Fibroblast of upper back skin (primary cell): ENCODE measurements at regions not wholly inside any gene's neighbourhood (a gene's known extent, or its start where the extent isn't known, plus 50 kb on each side); places are given as distances from the start of the nearest gene placed in this dataset.

Source experiments
- DNase-seq: peaks from one replicate; pipeline ENCODE4 v3.0.0-alpha.2; 2013

GRCh38 chr6:88302769-88303225, 136.7 kb upstream of the CNR1 start:
- DNase-seq = no peak

GRCh38 chr6:88301888-88302768, 136.0 kb upstream of the CNR1 start:
- no peak for DNase-seq

- DNase-seq = no peak
Observed at GRCh38 chr6:88301256-88301655, 135.1 kb upstream of the CNR1 start.

DNA sequence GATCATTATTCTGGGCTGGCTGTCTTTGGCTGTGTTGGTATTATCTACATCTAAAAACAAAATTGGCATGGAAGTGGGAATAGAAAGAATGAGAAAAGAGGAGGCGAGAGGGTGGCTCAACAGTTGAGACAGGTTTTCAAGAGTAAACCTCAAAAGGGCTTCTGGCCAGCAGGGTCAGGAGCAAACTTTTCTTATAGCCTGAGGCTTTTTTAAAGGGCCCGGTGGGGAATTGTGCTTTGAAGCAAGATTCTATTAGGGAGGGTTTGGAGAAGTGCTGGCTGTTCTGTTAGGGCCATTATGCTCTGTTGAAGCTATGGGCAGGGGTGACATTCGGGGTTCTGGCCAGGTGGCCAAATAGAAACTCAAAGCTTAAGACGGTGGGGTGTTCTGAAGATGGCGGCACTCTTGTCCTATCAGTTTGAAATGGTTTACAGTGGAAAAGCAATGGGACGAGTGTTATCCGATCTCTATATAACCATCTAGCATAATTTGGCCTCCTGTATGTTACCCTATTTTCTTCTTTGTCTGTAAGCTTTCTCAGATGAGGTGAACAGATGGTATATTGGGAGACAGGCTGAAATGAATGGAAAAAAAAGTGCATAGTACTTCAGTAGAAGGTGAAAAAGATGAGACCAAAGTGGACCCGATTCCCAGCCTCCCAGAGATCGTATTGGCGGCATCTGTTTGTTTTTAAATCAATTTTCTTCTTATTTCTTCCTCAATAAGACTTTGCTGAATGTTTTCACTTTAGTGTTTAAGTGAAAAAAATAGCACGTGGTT, 132.1 kb upstream of the CNR1 start:
- no peak for DNase-seq

DNA sequence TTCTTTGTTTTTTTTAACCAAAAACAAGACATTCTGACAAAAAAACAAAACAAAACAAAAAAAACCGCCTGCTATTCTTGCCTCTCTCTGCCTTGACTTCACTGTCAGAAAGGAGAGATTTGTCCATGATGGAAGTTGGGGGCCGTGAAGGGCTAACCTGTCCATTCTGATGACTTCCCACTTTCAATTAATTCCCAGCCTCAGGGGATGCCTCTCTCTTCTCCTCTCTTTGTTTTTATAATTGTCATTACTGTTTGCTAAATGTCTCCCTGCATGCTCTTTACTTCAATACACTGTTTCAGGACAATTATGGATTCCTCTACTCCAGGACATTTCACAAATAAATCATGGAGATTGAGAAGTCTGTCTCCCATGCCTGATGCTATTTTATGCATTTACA, 130.5 kb upstream of the CNR1 start:
- no peak for DNase-seq

DNA sequence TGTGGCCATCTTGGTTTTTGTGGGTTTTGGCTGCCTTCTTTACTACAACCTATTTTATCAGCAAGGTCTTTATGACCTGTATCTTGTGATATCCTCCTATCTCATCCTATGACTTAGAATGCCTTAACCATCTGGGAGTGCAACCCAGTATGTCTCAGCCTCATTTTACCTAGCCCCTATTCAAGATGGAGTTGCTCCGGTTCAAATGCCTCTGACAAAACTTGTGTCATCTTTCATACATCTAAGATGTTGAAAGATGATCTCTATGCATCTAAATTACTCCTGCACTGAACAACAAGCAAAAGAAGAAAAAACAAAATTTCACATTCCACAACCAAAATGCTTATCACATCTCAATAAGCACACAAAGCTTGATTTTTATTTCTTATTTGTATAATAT, 129.5 kb upstream of the CNR1 start:
- no peak for DNase-seq

DNA sequence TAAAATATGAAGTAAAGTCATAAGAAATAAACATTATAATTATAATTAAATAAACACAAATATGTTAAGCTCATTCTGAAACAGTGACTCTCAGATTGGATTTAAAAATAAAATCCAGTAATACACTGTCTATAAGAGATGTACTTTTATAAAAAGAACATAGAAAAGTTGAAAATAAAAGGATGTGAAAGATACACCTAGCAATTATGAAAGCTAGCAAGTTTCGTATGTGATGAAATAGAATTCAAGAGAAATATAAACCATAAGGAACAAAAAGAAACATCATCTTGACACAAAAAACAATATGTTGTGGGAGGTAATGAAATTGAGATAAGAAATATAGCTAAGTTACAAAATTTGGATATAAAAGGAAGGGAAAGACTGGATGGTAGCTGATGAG, 128.6 kb upstream of the CNR1 start:
- no peak for DNase-seq

DNA sequence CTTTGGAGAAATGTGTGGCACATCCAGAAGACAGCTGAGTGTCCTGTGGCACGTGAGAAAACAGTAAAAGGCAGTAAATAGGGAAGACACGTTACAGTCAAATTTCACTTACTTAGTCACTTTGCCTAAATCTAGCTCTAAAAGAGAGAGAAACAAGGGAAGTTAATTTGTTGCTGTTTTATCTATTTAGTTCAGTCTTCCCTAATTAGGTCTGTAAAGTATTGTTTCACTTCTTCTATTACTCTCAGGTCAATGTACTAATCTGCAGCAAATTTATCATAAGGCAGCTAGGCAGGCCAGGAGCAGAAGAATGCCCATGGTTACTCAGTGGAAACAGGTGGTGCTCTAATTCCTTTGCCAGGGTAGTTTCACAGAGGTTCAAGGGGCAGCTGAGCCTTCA, 124.3 kb upstream of the CNR1 start:
- no peak for DNase-seq

- DNase-seq = no peak
Observed at GRCh38 chr6:88287696-88288095, 121.5 kb upstream of the CNR1 start.

GRCh38 chr6:88276331-88276730, 110.2 kb upstream of the CNR1 start:
- no peak for DNase-seq

- no peak for DNase-seq
Observed at GRCh38 chr6:88268508-88268907, 102.4 kb upstream of the CNR1 start.

DNA sequence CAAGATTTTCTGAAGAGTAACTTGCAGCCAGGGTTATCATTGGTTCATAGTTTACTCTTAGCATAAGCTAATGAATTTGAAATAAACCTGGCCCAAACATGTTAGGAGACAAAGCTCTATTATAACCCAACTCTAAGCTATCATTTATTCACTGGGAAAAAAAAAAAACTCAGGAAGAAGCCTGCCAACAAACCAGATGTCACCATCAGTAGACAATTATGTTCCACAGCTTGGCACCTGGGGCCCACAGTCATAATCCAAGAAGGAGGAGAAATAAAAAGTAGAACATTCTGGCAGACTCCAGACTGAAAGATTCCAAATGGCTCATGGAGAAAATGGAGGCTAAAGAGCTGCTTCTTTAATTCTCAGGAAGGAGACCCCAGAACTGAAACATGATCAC, 100.0 kb upstream of the CNR1 start:
- DNase-seq = no peak

- DNase-seq = no peak
Observed at GRCh38 chr6:88263591-88263990, 97.4 kb upstream of the CNR1 start.

DNA sequence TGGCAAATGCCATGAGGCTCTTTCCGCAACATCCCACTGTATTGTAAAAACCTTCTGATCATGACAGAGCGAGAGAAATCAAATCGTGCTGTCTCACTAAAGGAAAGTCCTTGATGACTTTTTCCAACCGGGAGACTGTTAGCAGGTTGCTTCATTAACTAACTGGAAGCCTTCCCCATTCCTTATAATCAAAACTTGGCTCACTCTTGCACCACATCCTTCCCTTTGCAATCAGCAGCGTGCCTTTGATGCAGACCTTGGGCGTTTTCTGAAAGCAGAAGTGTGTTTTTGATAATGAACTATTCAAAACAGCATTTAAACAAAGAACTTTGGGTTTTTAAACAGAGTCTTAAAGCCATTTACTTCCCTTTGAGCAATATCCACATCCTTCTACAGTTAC, 96.2 kb upstream of the CNR1 start:
- no peak for DNase-seq

DNA sequence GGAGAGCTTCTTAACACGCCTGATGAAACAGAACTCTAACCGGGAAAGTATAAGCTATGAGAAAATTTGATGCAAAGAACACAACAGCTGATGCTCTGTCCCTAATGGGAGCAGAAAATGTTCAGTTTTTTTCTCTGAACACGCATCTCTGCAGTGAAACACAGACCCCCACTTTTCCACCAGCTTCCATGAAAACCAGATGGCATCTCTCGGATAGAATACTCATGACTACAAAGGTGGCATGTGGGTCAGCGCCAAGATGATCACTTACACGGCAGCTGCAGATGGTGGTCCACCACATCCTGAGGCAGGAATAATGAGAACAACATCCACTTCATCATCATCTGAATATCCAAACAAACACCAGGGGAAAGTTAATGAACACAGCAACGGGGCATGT, 85.2 kb upstream of the CNR1 start:
- no peak for DNase-seq

DNA sequence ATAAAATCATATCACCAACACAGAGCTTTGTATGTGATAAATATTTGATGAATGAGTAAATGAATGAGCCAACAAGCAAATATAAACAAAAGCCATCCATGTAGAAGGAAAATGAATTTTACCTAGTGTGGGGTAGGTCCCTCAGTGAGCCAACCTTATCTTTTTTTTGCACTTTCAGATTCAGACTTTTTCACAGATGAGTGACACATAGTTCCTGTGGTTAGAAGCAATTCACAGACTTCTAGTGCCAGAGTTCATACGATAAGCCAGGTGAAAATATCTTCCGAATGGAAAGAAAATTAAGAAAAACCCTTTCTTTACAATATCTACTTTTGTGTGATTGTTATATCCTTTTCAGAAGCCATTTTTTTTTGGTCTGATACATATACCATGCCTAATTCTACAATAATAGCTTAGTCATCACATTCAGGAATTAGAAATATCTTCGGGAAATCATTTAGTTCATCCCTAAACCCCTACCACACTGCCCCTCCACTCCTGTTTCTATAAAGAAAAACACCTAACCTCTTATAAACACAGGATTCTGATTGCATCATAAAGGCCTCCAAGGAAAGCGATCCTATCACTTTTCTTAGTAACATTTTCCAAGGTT, 82.7 kb upstream of the CNR1 start:
- DNase-seq = no peak

- DNase-seq = no peak
Observed at GRCh38 chr6:88246654-88247053, 80.5 kb upstream of the CNR1 start.

DNA sequence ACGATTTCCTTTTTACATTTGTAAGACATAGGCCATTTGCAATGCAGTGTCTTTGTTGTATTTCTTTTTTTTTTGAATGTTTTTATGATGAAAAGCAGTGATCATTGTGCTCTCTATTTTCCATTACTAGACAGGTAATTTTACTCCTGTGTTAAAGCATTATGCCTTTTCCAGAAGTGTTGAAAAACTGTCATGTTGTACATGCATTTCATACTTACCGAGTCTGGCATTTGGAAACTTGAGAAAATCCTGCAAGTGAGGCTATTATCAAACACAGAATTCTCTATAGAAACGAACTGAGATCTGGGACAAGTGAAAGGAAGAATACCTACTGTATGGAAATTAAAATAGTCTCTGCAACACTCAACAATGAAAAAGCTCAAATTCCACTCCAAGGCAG, 78.6 kb upstream of the CNR1 start:
- no peak for DNase-seq

- DNase-seq = no peak
Observed at GRCh38 chr6:88238901-88239300, 72.8 kb upstream of the CNR1 start.

DNA sequence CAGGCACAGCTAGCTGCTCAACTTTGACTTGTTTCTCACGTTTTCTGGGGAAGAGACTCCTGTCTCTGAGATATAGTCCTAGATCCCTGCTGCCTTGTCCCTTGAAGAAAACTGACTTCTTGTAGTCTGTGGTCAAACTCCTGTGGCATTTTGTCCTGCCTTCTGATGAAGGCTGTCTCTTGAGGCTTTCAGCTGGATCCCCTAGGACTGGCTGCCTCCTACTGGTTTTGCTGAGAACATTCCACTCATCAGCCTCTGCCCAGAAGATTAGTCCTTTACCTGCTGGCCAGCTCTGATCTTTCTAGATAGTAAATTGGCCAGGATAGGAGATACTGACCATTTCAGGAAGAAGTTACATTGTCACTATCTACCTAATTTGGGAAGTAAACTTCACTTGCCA, 71.9 kb upstream of the CNR1 start:
- no peak for DNase-seq

DNA sequence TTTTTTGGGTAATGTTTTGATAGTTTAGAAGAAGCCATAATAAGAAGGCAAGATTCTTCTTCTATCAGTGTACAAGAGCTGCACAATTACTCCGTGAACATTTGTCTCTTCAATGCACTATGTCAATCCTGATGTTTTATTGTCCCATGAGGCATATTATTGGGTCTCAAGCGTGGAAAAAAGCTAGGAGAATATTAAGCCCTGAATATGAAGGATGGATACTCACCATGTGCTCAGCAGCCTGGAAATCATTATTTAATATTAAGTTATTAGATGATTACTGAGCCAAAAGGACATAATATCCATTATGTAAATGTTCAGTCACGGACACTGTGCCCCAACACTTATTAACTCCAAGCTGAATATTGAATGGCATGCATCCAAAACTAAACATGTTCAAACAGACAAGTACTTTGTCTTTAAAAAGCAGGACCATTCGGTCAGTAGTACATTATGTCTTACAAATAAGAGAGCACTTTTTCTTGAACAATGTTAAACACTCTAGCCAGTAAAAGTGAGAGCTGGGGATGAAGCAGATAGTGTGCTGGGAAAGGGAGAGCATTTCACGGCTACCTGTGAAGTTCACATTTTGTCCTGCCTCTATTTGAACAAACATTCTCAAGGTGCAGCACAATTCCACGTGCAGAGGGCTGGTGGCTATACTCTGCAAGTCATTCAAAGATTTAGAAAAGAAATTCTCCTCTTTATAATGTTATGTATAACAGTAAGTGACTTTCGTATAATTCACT, 70.6 kb upstream of the CNR1 start:
- DNase-seq = no peak

GRCh38 chr6:88232753-88233152, 66.6 kb upstream of the CNR1 start:
- DNase-seq = no peak

GRCh38 chr6:88223298-88223697, 57.2 kb upstream of the CNR1 start:
- DNase-seq = no peak
